K562 (cell line): ENCODE measurements at regions not wholly inside any gene's neighbourhood (a gene's known extent, or its start where the extent isn't known, plus 50 kb on each side); places are given as distances from the start of the nearest gene placed in this dataset.

ENCODE experiments used
- ATAC-seq: fragments of 200-7000 bp; cut with Tn5 transposase; 3 replicates; pipeline ENCODE4 v1.9.1; 2020; ENCODE audit warnings: moderate library complexity
- BruUV-seq: library from RNA; stranded (reverse); fragments of 400-500 nt; replicated peaks from 2 replicates; lab custom pipeline; 2021; lab: Mats Ljungman, UMichigan
- CTCF ChIA-PET: fragments of 300-600 bp; formaldehyde crosslinking; extraction: SDS; loops from one replicate; lab custom pipeline; 2021; ENCODE audit warnings: low intra/inter-chr PET ratio; lab: Yijun Ruan, JAX
- POLR2A ChIA-PET: fragments of 300-600, 350-650 bp; sonication (Branson Sonifier 250); formaldehyde crosslinking; extraction: SDS; loops from one replicate; lab custom pipeline; 2021; ENCODE audit warnings: antibody characterized with exemption, inconsistent platforms; lab: Yijun Ruan, JAX
- DNase-seq, 4 experiments: peaks; one replicate each; pipeline versions ENCODE4 v3.0.0 to v3.0.0-alpha.2; 2011 to 2018; ENCODE audit warnings: low spot score in 3 of 4, mixed read lengths in 3 of 4; ENCODE audit errors: extremely low read depth in 1 of 4
- FAIRE-seq: peaks from 2 replicates; lab custom pipeline; 2011; peaks lifted over from hg19 to GRCh38; lab: Jason Lieb, UNC
- H2AFZ ChIP-seq: 2 replicates; pipeline ENCODE4 v1.6.0; 2011; ENCODE audit warnings: low read depth, low read length, control low read depth, inconsistent platforms
- H3K27ac ChIP-seq: fragments of 200-600 bp; 3 replicates; pipeline ENCODE4 v1.8.0; 2011; ENCODE audit warnings: low read depth, mild to moderate bottlenecking, control low read depth, inconsistent platforms, low read length, moderate library complexity, mixed read lengths; ENCODE audit errors: extremely low read depth
- H3K27me3 ChIP-seq, 2 experiments: fragments of 300-600 bp in 1 of 2; 2 replicates in 1 of 2; 3 replicates in 1 of 2; pipeline versions ENCODE4 v1.6.0 to v1.8.0; 2011; ENCODE audit warnings: inconsistent platforms in 2 of 2, low read length in 2 of 2, mild to moderate bottlenecking in 1 of 2, mixed read lengths in 1 of 2, moderate library complexity in 1 of 2; ENCODE audit not compliant: control insufficient read depth in 2 of 2, insufficient read depth in 2 of 2
- H3K36me3 ChIP-seq: fragments of 300-600 bp; 3 replicates; pipeline ENCODE4 v1.8.0; 2011; ENCODE audit warnings: mild to moderate bottlenecking, low read length, inconsistent platforms; ENCODE audit not compliant: control insufficient read depth, insufficient read depth
- H3K4me1 ChIP-seq, 2 experiments: fragments of 200-600 bp in 1 of 2; replicated peaks in 1 of 2; 2 replicates in 1 of 2; 3 replicates in 1 of 2; pipeline versions ENCODE4 v1.5.1 to v1.8.0; 2011; ENCODE audit warnings: inconsistent platforms in 2 of 2, low read length in 2 of 2, mild to moderate bottlenecking in 1 of 2, mixed read lengths in 1 of 2, moderate library complexity in 1 of 2; ENCODE audit not compliant: control insufficient read depth in 2 of 2, insufficient read depth in 2 of 2
- H3K4me2 ChIP-seq: 2 replicates; pipeline ENCODE4 v1.6.1; 2011; ENCODE audit warnings: low read length, control low read depth, inconsistent platforms, mixed read lengths; ENCODE audit not compliant: insufficient read depth
- H3K4me3 ChIP-seq: fragments of 200-600 bp; sonication (generic), shearing (Covaris generic); 2 replicates; pipeline ENCODE4 v1.5.1; 2016; ENCODE audit warnings: control low read depth, inconsistent platforms
- H3K79me2 ChIP-seq: fragments of 200-600 bp; 3 replicates; pipeline ENCODE4 v1.8.0; 2011; ENCODE audit warnings: low read length, inconsistent platforms; ENCODE audit not compliant: control insufficient read depth, insufficient read depth
- H3K9ac ChIP-seq, 2 experiments: 2 replicates each; pipeline versions ENCODE4 v1.6.0 to v1.6.1; 2011; ENCODE audit warnings: low read depth in 2 of 2, low read length in 2 of 2, control low read depth in 1 of 2, inconsistent platforms in 1 of 2, mild to moderate bottlenecking in 1 of 2, mixed read lengths in 1 of 2; ENCODE audit not compliant: insufficient read depth in 1 of 2
- H3K9me1 ChIP-seq: one replicate; pipeline ENCODE4 v1.6.0; 2011; ENCODE audit warnings: inconsistent platforms, mild to moderate bottlenecking, low read length, moderate library complexity; ENCODE audit not compliant: control insufficient read depth, insufficient read depth
- H3K9me3 ChIP-seq: replicated peaks from 2 replicates; pipeline ENCODE4 v1.5.1; 2011; ENCODE audit warnings: low read depth, low read length, inconsistent platforms; ENCODE audit not compliant: control insufficient read depth, insufficient read depth
- H4K20me1 ChIP-seq: replicated peaks from 2 replicates; pipeline ENCODE4 v1.6.1; 2011; ENCODE audit warnings: low read length, inconsistent platforms, mixed read lengths; ENCODE audit not compliant: control insufficient read depth, insufficient read depth
- ATF1 ChIP-seq, 2 experiments: fragments of 450-650 bp in 1 of 2; IDR thresholded peaks; 2 replicates each; pipeline ENCODE4 v1.6.1; 2016; ENCODE audit warnings: missing compliant biosample characterization in 1 of 2, missing genetic modification characterization in 1 of 2
- CAMTA2 ChIP-seq: fragments of 250-450 bp; sonication (Bioruptor Pico); conservative IDR thresholded peaks from 2 replicates; pipeline ENCODE4 v1.5.1; 2022
- RAD21 ChIP-seq, 2 experiments: fragments of 250-450 bp in 1 of 2; fragments of 450-650 bp in 1 of 2; sonication (Bioruptor Pico) in 1 of 2; formaldehyde crosslinking in 1 of 2; IDR thresholded peaks in 1 of 2; conservative IDR thresholded peaks in 1 of 2; 2 replicates each; pipeline versions ENCODE4 v1.4.0 to v1.8.0; 2020 to 2022; ENCODE audit warnings: mild to moderate bottlenecking in 2 of 2, moderate library complexity in 1 of 2
- ZNF134 ChIP-seq: fragments of 250-450 bp; sonication (Bioruptor Pico); conservative IDR thresholded peaks from 2 replicates; pipeline ENCODE4 v1.4.0; 2020
- ZNF174 ChIP-seq: fragments of 250-450 bp; sonication (Bioruptor Pico); IDR thresholded peaks from 2 replicates; pipeline ENCODE4 v1.4.0; 2020; ENCODE audit warnings: mild to moderate bottlenecking
- ZNF778 ChIP-seq: fragments of 450-650 bp; formaldehyde crosslinking; IDR thresholded peaks from 2 replicates; pipeline ENCODE4 v1.4.0; 2020; ENCODE audit warnings: mild to moderate bottlenecking, moderate library complexity
- WGBS: fragments of 100-300 bp; shearing (Covaris generic); methylation state at CpG from one replicate; pipeline ENCODE4 v1.1.6; 2016; ENCODE audit warnings: low coverage, mixed read lengths; ENCODE audit not compliant: insufficient coverage; ENCODE audit errors: missing lambda C conversion rate; 5-methylcytosine and 5-hydroxymethylcytosine counted together
- in situ Hi-C: fragments of 300-500 bp; cut with MboI; formaldehyde crosslinking; loops from 4 replicates; pipeline ENCODE4 v1.15.0; 2018; ENCODE audit warnings: inconsistent platforms, mixed read lengths
- intact Hi-C: fragments of 100-400 bp; cut with micrococcal nuclease; formaldehyde crosslinking; loops from 2 replicates; pipeline ENCODE4 v1.14.2; 2022

GRCh38 chr1:228980232-228980937 is 245.1 kb downstream of the RHOU start:
- Histone ChIP-seq H3K4me1 (no peaks in the 10 kb centered on the region), H3K36me3 (no peaks in the 10 kb centered on the region), H3K9me3 (no peaks in the 10 kb centered on the region), H3K27me3 (peaks cover 37 to 54% of the 10 kb centered on the region in 2 experiments), H3K79me2 (no peaks in the 10 kb centered on the region), H3K4me2 (no peak overlapping the region), H3K9me1 (no peaks in the 10 kb centered on the region), H3K9ac (no peak overlapping the region), H3K27ac (no peak overlapping the region), H3K4me3 (no peak overlapping the region), H2AFZ (no peak overlapping the region), H4K20me1 (peaks cover 4% of the 10 kb centered on the region; the same call in 1 of the 2 replicates)
- ATAC-seq = no peak
- intact Hi-C loops = no loop called here
- FAIRE-seq = no peak
- no peak for DNase-seq
- CTCF ChIA-PET = no interaction called here
- BruUV-seq = no TSS peak
- POLR2A ChIA-PET = interaction anchor here (0.6 to 1.4 kb wide), 3 partner anchors 12 to 25 kb away, joined by 3 to 4 read pairs (median 3); no protein-coding TSS in a partner anchor
- WGBS = 3% methylated on average over 9 of the region's 9 CpGs
- TF ChIP-seq CAMTA2 (CRISPR knock-in tag) (no peak), ZNF134 (no peak), RAD21 (CRISPR knock-in tag; conservative IDR thresholded peaks at IDR 0.05 in 1 of 2, IDR thresholded peaks at IDR 0.05 in 1 of 2) (no peak), ZNF778 (no peak), ZNF174 (no peak), ATF1 (CRISPR knock-in tag; IDR thresholded peaks at IDR 0.05) (no peak), ATF1 (tag; IDR thresholded peaks at IDR 0.05) (peak; percentile 85)
- in situ Hi-C loops = no loop called here
